Vagina (tissue), 2 donors: ENCODE measurements at regions not wholly inside any gene's neighbourhood (a gene's known extent, or its start where the extent isn't known, plus 50 kb on each side); places are given as distances from the start of the nearest gene placed in this dataset.

Experiments
- DNase-seq, 2 donors: peaks; one replicate each; pipeline ENCODE4 v3.0.0-alpha.2; 2017; ENCODE audit errors: extremely low spot score in 2 of 2
- H3K27ac ChIP-seq: fragments of 200-600 bp; sonication (generic); one replicate; pipeline ENCODE4 v1.5.1; 2019
- H3K27me3 ChIP-seq: fragments of 200-600 bp; sonication (generic); one replicate; pipeline ENCODE4 v1.5.1; 2019
- H3K36me3 ChIP-seq, 2 donors: fragments of 200-600 bp; sonication (generic); one replicate each; pipeline ENCODE4 v1.5.1; 2017 to 2019
- H3K4me1 ChIP-seq: fragments of 200-600 bp; sonication (generic); one replicate; pipeline ENCODE4 v1.5.1; 2019
- H3K4me3 ChIP-seq, 2 donors: fragments of 200-600 bp; sonication (generic); 1 replicate in 1 of 2; 2 replicates in 1 of 2; pipeline ENCODE4 v1.5.1; 2016 to 2019
- H3K9me3 ChIP-seq: fragments of 200-600 bp; sonication (generic); one replicate; pipeline ENCODE4 v1.5.1; 2019
- CTCF ChIP-seq, 3 experiments: fragments of 450-650 bp in 2 of 3; fragments of 200-600 bp in 1 of 3; sonication (generic) in 1 of 3; IDR thresholded peaks; one replicate each; pipeline ENCODE4 v1.5.1; 2017 to 2019; ENCODE audit warnings: antibody characterized with exemption in 3 of 3, mild to moderate bottlenecking in 2 of 3, moderate library complexity in 2 of 3
- POLR2A ChIP-seq, 2 donors: fragments of 450-650 bp; IDR thresholded peaks; one replicate each; pipeline ENCODE4 v1.6.1; 2017; ENCODE audit warnings: antibody characterized with exemption in 2 of 2, mild to moderate bottlenecking in 2 of 2, moderate library complexity in 2 of 2
- POLR2AphosphoS5 ChIP-seq, 2 donors: sonication (generic); formaldehyde crosslinking; IDR thresholded peaks; one replicate each; pipeline ENCODE4 v1.9.0; 2017; ENCODE audit warnings: antibody characterized with exemption in 2 of 2, mild to moderate bottlenecking in 2 of 2, low read depth in 1 of 2; ENCODE audit not compliant: insufficient read depth in 1 of 2
- intact Hi-C: fragments of 100-400 bp; cut with DNase I; formaldehyde crosslinking; loops from one replicate; pipeline ENCODE4 v1.15.1; 2023

- no peaks in the 10 kb centered on the region for H3K4me1 ChIP-seq
- DNase-seq = no peak
- no peaks in the 10 kb centered on the region for H3K36me3 ChIP-seq
- H3K9me3 ChIP-seq = no peaks in the 10 kb centered on the region
- no peak overlapping the region for H3K27ac ChIP-seq
- intact Hi-C loops = no loop called here
- H3K4me3 ChIP-seq = no peak overlapping the region
- no peak for TF ChIP-seq POLR2A (IDR thresholded peaks at IDR 0.05)
- TF ChIP-seq CTCF (IDR thresholded peaks at IDR 0.05) = no peak
- TF ChIP-seq POLR2AphosphoS5 (IDR thresholded peaks at IDR 0.05; ENCODE audit: insufficient read depth in 1 of 2, low read depth in 1 of 2) = peak in 1 of 2 donors; percentile 33
- no peaks in the 10 kb centered on the region for H3K27me3 ChIP-seq
Observed at GRCh38 chr3:55330355-55330754, 156.8 kb downstream of the WNT5A start.

DNA sequence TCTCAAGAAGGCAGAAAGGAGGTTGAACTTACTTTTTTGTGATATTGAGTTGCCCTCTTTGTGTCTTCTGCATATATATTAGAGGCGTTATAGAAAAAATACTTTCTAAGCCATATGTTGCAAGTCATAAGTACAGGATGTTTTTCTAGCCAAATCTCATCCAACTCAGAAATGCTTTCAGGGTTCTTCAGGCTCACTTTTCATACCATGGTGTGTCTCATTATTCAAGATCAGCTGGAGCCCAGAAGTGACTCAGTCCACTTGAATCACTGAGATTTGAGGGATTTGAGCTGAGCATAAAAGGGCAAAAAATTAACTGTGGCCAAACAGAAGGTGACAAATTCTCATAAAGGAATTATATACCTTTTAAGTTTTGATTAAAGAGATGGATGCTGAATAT is 157.3 kb downstream of the WNT5A start:
- Histone ChIP-seq H3K27ac (no peak overlapping the region), H3K27me3 (no peaks in the 10 kb centered on the region), H3K4me3 (no peak overlapping the region), H3K9me3 (no peaks in the 10 kb centered on the region), H3K4me1 (no peaks in the 10 kb centered on the region), H3K36me3 (no peaks in the 10 kb centered on the region)
- TF ChIP-seq CTCF (IDR thresholded peaks at IDR 0.05) = no peak
- no peak for TF ChIP-seq POLR2A (IDR thresholded peaks at IDR 0.05)
- TF ChIP-seq POLR2AphosphoS5 (IDR thresholded peaks at IDR 0.05; ENCODE audit: insufficient read depth in 1 of 2, low read depth in 1 of 2) = no peak
- no peak for DNase-seq
- intact Hi-C loops = no loop called here

- H3K4me3 ChIP-seq = no peak overlapping the region
- H3K27ac ChIP-seq = no peak overlapping the region
- peaks cover 8% of the 10 kb centered on the region for H3K4me1 ChIP-seq
- no peak for TF ChIP-seq POLR2AphosphoS5 (IDR thresholded peaks at IDR 0.05; ENCODE audit: insufficient read depth in 1 of 2, low read depth in 1 of 2)
- TF ChIP-seq CTCF (IDR thresholded peaks at IDR 0.05) = no peak
- no peak for TF ChIP-seq POLR2A (IDR thresholded peaks at IDR 0.05)
- H3K27me3 ChIP-seq = no peaks in the 10 kb centered on the region
- no peaks in the 10 kb centered on the region for H3K9me3 ChIP-seq
- H3K36me3 ChIP-seq = no peaks in the 10 kb centered on the region
- intact Hi-C loops = no loop called here
- DNase-seq = no peak
Observed at GRCh38 chr3:55327131-55327920, 159.8 kb downstream of the WNT5A start.

DNA sequence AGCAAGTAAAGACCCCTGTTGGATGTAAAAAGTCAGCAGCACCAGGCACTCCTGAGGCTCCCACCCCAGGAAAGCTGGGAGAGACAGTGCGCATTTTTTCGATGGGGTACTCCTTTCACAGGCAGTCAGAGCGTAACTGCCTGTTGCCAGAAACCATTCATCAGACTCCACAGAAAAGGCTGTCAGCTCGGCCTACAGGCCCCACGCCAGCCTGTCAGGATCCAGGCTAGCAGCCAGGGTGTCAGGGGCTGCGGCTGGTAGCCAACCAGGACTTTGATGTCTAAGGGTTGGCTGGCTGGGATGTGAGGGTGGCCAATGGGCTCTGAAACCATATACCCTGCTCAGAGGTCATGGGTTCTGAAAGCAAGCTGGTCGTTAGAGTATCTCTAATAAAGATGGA is 164.5 kb downstream of the WNT5A start:
- H3K27me3 ChIP-seq = no peaks in the 10 kb centered on the region
- H3K4me3 ChIP-seq = no peak overlapping the region
- intact Hi-C loops = no loop called here
- no peak for TF ChIP-seq POLR2AphosphoS5 (IDR thresholded peaks at IDR 0.05; ENCODE audit: insufficient read depth in 1 of 2, low read depth in 1 of 2)
- no peak for TF ChIP-seq POLR2A (IDR thresholded peaks at IDR 0.05)
- no peak for TF ChIP-seq CTCF (IDR thresholded peaks at IDR 0.05)
- H3K9me3 ChIP-seq = no peaks in the 10 kb centered on the region
- no peaks in the 10 kb centered on the region for H3K36me3 ChIP-seq
- DNase-seq = no peak
- H3K4me1 ChIP-seq = peaks cover 8% of the 10 kb centered on the region
- H3K27ac ChIP-seq = no peak overlapping the region

DNA sequence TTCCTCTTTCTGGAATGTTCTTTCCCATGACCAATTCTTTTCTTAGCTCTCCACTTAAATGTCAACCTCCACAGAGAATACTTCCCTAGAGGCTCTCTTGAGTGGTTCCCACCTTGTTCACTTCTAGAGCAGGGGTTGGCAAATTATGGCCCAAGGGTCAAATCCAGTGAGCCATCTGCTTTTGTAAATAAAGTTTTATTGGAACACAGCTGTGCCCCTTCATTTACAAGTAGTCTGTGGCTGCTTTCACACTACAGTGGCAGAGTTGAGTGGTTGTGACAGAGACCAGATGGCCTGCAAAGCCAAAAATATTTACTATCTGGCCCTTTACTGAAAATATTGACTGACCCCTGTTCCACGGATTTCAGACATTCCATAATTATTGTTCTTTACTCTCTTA is 166.2 kb downstream of the WNT5A start:
- no peak for DNase-seq
- Histone ChIP-seq H3K27me3 (no peaks in the 10 kb centered on the region), H3K36me3 (no peaks in the 10 kb centered on the region), H3K4me3 (no peak overlapping the region), H3K27ac (no peak overlapping the region), H3K4me1 (peaks cover 8% of the 10 kb centered on the region), H3K9me3 (no peaks in the 10 kb centered on the region)
- intact Hi-C loops = no loop called here
- TF ChIP-seq POLR2A (IDR thresholded peaks at IDR 0.05) (no peak), POLR2AphosphoS5 (IDR thresholded peaks at IDR 0.05; ENCODE audit: insufficient read depth in 1 of 2, low read depth in 1 of 2) (no peak), CTCF (IDR thresholded peaks at IDR 0.05) (no peak)
